IPS-11a (cell line): ENCODE measurements at regions not wholly inside any gene's neighbourhood (a gene's known extent, or its start where the extent isn't known, plus 50 kb on each side); places are given as distances from the start of the nearest gene placed in this dataset.
"Not testable (repeated sequence)": the region's sequence is repeated elsewhere in the genome, so short reads cannot be mapped to it uniquely, and the experiment has no call there.

Experiments used
- H3K4me3 ChIP-seq: one replicate; pipeline ENCODE4 v1.5.1; 2013; ENCODE audit warnings: low read depth, low read length, control low read depth

DNA sequence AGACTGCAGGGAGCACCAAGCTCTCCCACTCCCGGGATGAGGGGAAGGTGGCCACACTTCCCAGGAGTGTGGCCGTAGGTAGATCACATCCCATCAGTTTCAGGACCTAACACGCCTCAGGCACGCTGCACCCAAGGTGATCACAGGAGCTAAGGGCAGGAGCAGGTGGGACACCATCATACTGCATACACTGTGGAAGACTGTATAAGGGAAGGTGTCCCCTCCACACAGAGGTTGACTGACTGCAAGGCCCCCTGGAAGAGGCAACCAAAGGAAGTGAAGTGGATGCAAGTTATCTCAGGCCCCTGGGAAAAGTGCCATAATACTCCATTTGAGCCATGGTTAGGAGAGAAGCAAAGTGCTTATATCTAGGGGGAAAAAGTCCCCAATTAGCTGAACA, 351.9 kb upstream of the SMIM21 start:
- H3K4me3 ChIP-seq = no peak overlapping the region

DNA sequence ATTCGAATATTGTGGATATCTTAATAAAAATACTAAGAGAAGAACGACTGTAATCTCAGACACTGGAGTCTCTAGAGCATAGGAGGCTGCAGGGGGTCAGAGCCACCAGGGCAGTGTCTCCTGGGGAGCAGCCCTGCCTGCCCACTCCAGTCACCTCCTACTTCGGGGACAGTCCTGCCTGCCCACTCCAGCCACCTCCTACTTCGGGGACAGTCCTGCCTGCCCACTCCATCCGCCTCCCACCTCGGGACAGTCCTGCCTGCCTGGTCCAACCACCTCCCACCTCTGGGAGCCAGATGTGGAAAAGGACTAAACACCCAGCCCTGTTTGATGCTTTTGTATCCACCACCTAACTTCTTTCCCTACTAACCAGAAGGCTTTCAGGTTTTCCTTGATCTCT, 350.1 kb upstream of the SMIM21 start:
- no peak overlapping the region for H3K4me3 ChIP-seq

DNA sequence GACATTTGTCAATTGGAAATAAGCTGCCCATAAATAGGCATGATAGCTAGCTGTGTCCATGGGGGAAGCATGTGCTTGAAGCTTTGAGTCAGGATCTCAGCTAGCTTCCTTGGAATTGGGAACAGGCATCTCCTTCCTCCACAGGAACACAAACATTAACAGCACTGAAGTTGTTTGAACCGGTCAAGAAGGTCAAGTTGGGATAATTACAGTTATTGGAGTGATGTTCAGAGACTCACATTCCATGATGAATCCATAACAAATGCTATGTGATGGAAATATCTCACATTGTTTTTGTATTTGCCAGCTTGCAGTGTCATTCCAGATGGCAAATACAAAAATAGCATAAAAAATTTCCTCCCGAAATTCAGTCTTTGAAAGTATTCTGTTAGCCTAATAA, 347.6 kb upstream of the SMIM21 start:
- no peak overlapping the region for H3K4me3 ChIP-seq

DNA sequence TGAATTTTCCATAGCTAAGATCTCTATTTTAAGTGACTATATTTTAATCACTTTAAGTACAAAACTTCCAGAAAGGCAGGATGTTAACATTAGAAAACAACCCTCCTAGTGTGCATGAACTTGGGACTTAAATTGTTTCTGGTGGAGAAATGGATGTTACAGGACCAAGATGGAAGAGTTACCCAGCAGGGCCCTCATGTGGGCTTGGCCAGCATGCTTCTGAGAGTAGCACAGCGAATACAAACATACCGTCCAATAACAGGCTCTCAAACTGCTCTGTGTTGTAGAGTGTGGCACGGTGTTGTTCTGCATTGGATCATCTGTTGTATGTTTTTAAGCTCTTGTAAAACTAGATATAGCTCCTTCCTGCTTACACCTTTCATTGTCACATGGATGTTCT, 346.1 kb upstream of the SMIM21 start:
- no peak overlapping the region for H3K4me3 ChIP-seq

DNA sequence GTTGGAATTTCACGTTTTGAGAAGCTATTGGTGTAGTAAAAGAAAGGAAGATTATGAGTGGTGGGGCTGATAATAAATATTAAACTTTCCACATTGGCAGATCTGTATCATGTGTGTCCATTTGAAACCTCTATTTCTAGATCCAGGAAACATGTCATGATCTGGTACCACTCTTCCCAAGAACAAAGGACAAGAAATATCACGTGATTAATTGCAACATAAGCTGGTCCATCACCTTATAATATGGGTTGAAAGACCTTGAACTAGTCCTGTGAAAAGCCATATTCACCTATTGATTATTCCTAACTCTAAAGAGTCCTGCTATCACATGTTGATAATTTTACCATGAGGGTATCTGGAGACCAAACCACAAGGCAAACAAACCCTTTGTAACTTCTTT, 335.3 kb upstream of the SMIM21 start:
- H3K4me3 ChIP-seq = no peak overlapping the region

DNA sequence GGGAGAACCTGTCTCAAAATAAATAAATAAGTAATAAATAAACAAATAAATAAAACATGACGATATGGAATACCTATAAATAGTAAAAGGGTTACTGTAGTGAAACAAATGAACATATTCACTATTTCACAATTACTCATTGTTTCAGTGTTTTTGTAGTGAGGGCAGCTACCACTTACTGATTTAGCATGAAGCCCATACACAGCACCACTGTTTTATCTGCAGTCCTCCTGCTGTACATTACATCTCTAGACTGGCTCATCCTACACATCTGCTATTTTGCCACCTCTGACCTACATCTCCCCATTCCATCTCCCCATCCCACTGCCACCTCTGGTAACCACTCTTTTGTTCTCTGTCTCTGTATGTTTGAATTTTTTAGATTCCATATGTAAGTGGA, 332.7 kb upstream of the SMIM21 start:
- no peak overlapping the region for H3K4me3 ChIP-seq

DNA sequence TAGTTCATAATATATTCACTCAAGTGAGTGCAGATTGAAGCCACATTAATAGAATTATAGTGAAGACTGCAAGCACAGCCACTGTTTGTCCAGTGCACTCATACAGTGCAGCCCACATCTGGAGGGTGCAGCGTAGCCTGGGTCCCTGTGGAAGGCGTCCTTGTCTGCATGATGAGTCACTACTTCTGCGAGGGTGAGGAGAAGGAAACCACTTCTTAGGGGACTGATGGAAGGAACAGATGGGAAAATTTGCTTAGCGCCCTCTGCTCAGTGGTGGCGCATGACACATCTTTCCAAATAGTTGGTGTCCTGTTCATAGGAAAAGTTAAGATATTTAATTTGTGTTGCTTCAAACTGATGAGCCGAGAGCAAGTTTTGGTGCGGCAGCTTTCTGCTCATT, 330.4 kb upstream of the SMIM21 start:
- no peak overlapping the region for H3K4me3 ChIP-seq

DNA sequence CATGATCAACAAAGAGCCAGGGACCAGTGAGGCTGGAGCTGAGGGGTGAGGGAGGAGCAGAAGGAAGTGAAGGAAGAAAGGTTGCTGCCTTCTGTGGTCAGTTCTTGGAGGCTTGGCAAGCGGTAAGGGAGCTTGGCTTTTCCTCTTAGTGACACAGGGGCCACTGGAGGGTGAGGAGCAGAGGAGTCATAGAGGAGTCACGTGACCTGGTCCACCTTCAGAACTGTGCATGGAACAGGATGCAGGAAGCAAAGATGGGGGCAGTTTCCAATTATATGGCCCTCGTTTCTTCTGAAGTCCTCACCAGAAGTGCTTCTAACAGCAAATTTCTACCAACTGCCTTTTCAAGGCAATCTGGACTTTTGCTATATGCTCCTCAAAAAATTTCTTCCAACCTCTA, 326.9 kb upstream of the SMIM21 start:
- H3K4me3 ChIP-seq = no peak overlapping the region

DNA sequence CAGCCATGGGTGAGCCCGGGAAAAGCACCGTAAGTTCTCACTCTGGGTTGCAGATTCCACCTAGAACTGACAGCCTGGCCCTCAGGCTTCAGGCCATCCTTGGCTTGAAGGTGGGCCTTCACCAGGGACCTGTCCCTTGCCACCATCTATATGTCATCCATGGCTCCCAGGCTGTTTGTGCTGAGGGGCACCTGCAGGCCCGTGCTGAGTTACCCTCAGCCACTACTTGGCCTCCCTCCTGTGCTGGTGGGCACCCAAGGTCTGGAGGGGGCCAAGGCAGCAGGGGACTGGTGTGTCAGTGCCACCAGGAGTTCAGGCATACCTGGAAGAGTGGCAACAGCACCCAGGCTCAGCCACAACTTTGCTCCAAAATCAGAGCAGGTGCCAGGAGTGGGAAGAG, 326.2 kb upstream of the SMIM21 start:
- no peak overlapping the region for H3K4me3 ChIP-seq

DNA sequence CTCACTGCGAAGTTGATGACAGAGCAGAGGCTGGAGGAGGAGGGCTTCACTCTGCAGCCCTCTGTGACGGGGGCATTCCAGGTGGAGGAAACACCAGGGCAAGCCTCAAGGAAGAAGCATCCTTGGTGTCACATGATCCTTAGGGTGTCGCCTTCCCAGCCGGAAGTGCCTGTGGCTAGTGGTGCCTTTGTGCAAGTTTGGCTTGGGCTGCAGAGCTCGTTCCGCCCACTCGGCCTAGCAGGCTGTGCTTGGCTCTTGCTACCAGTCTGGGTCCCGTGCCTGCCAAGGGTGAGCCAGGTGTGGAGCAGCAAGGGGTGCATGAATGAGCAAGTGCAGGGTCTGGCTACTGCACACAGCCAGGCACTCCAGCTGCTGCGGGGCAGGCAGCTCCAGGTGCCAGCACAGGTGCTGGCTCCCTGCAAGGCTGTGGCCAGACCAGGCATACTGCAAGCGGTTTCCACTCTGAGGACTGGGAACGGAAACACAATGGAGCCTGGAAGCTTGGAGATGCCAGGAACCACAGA, 325.3 kb upstream of the SMIM21 start:
- no peak overlapping the region for H3K4me3 ChIP-seq

DNA sequence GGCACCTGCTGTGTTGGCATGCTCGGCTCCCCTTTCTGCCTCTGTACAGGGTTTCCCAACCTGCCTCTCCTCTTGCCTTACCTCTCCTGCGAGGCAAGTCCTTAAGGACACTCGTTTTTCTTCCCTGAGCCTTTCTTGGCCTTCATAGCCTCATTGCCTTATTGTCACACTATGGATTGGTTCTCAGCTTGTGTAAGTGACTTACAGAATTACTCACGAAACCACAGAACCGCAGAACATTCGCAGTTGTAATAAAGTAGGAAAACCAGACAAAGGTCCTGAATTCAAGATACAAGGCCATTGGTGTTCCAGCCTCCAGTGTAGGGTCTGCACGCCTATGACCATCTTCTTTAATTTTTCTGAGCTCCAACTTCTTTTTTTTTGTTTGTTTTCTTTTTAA, 317.6 kb upstream of the SMIM21 start:
- no peak overlapping the region for H3K4me3 ChIP-seq

DNA sequence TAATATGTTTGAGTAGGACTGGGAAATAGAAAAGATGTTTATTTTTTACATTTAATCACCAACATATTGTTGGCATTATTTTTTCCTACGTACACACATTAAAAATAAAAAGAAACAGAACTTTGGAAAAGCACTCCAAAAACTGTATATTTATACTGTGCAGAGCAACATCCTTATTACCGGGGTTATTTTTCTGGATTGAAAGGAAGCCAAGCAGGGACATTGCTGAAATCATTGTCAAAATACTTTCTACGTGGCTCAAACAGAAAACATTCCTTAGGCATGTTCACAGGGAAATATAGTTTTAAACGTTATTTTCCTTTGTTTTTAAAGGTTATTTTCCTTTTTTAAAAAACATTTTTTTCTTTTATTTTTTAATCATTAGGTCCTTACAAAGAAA, 315.0 kb upstream of the SMIM21 start:
- H3K4me3 ChIP-seq = no peak overlapping the region

DNA sequence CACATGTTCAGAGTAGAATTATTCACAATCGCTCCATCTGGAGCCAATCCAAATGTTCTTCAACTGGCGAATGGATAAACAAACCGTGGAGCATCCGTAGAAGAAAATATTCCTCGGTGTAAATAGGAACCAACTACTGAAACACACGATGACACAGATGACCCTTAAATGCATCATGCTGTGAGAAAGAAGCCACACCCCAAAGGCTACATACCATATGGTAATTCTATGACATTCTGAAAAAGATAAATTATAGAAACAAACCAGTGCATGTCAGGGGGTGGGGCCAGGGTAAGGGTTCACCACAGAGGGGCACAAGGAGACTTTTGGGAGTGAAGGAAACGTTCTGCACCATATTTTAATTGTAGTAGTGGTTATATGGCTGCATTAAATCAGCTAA, 312.2 kb upstream of the SMIM21 start:
- H3K4me3 ChIP-seq = no peak overlapping the region

DNA sequence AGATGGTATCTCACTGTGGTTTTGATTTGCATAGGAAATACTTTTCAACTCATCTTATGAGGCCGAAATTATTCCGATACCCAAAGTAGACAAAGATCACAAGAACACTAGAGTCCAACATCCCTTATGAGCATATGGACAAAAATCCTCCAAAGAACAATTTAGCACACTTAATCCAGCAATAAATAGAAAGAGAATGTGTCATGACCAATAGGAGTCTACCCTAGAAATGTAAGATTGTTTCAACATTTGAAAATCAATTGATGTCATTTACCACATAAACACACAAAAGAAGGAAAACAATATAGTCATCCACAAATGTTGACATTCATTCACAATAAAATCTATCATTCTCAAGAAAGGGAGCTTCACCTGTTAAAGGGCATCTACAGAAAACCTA, 307.8 kb upstream of the SMIM21 start:
- no peak overlapping the region for H3K4me3 ChIP-seq

DNA sequence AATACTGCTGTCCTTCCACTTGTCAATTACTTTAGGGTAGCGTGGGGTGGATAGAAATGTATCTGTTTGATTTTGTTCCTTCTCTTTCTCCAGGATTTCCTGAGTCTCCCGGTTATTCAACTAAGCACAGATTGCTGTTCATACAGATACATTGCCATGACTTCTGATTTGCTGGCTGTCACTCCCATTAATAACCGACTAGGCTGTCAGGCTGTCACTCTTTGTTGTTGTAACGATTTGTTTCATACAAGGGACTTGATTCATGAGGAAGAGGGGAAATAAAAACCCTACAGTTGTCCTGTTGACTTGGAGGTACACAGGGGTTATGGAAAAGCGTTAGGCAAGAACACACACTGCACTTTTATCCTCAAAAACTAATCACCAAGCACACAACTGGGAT, 302.7 kb upstream of the SMIM21 start:
- no peak overlapping the region for H3K4me3 ChIP-seq

DNA sequence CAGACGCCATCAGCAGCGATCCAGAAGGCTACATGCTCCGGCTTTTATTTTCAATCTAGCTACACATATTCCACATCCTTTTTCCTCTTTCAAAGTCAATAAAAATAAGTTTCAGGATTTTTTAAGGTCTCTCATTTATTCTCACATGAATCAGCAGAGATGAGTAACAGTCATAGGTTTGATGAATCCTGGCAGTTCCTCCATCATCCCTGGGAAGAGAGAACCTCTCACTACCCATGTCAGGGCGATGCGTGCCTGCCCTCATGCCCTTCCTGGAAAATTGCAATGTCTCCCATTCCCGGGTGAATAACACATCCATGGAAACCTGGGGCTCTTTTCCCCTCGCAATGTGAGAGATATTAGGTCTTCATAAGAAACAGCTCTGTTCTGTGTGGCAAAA, 301.1 kb upstream of the SMIM21 start:
- no peak overlapping the region for H3K4me3 ChIP-seq

DNA sequence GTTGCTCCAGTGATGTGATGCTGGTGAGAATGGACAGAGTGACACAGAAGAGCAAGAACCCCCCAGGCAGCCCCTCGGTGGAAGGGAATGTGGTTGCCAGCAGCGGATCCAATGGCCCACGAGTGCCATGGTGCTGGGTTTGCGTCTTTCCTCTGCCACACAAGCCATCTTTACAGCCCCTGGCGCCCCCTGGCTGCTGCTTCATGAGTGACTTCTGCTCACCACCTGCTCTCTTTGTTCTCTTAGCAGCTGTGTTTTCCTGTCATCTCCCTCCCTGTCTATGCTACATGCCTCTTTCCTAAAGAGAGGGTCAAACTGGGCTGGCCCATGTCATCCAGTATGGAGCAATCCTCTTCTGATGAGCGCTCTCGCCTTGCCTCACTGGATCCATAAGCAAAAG, 300.0 kb upstream of the SMIM21 start:
- no peak overlapping the region for H3K4me3 ChIP-seq

DNA sequence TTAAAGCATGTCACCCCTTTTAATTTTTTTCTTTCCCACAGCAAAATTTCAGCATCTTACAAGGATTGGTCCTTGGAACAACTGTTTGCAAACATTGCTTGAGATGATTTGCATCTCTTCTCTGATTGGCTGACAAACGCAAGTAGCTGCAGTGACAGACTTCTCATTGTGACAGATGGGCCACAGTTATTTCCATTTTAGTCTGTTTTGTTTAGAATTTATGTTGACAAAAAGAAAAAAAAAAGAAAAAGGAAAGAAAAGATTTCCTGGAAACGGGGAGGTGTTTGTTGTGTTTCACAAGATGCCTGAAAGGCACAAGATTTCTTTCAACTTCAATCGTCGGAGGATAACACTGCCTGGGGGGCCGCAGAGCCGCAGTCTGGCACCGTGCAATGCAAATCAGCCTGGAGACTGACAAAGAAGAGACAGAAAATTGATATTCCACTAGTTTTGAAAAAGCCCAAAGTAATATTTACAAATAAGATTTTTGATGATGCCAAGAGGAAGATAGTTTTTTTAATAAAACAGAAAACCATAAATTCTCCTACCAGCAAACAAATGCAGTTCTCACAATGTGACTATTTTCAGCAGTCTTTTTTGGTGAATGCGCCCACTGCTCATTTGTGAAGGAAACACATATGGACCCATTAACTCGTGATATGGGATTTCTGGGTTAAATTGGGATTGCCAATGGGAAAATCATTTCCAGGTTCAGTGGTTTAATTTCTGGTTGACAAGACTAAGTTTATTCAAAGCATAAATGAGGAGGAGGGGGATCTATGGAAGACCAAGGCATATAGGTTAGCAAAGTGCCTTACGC, 296.2 kb upstream of the SMIM21 start:
- H3K4me3 ChIP-seq = no peak overlapping the region

DNA sequence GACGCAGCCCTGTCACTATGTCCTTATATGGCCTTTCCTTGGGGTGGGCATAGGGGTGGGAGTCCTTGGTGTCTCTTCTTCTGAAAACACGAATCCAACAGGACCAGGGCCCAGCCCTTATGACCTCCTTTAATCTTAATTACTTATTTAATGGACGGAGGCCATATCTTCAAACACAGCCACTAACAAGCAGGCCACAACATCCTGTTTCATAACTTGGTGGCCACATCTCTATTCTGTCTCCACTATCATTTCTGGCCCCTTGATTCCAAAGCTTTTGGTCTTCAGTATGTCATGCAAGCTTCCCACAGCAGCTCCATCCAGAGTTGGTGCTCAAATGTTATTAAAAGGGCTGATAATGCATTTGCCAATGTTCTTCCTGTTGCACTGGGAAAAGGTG, 287.3 kb upstream of the SMIM21 start:
- H3K4me3 ChIP-seq = no peak overlapping the region

DNA sequence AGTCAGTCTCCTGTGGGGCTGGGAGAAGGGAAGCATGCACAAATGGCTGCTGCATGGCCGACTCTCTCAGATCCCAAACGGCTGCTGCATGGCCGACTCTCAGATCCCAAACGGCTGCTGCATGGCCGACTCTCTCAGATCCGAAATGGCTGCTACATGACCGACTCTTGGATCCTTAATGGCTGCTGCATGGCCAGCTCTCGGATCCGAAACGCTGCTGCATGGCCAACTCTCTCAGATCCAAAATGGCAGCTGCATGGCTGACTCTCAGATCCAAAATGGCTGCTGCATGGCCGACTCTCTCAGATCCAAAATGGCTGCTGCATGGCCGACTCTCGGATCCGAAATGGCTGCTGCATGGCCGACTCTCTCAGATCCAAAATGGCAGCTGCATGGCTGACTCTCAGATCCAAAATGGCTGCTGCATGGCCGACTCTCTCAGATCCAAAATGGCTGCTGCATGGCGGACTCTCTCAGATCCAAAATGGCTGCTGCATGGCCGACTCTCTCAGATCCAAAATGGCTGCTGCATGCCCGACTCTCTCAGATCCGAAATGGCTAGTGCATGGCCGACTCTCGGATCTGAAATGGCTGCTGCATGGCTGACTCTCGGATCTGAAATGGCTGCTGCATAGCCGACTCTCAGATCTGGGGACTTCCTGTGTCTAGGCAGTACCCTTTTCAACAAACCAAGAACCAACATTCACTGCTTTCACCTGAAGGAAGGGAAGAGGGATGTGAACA, 284.8 kb upstream of the SMIM21 start:
- H3K4me3 ChIP-seq = not testable (repeated sequence)

DNA sequence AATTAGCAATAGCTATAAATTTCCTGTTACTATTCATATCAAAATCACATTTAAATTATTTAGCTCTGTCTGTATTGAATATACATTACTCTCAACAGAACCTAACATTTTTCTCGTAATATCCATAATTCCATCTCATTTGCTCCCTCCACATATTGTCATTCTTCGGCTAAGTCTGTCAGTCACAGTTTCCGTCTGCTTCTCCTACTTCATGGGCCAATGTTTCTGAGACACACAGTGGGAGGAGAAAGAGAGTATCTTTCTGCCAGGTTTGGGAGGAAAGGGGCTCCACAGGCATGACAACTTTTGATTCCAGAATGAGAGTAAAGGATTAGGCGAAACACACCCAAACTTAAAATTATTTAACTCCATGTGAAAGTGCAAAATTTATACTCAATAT, 273.1 kb upstream of the SMIM21 start:
- H3K4me3 ChIP-seq = no peak overlapping the region

DNA sequence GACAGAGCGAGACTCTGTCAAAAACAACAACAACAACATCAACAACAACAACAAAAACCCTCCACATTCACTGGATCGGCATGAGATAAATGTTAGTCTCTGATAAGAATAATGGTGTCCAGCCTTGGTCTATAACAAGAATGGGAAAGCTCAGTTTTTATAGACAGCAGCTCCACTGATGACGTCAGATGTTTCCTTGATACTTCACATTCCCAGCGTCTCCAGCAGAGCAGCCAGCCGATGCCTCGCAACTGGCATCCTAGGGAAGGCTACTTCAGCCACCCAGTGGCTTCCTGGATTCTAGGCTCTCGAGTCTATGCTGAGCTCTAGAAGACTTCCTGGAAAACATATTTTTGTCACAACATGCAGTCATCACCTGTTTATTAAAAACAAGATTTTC, 271.4 kb upstream of the SMIM21 start:
- H3K4me3 ChIP-seq = no peak overlapping the region
